ENCODE measurements at regions not wholly inside any gene's neighbourhood (a gene's known extent, or its start where the extent isn't known, plus 50 kb on each side); places are given as distances from the start of the nearest gene placed in this dataset.

- TF ChIP-seq CTCF (IDR thresholded peaks at IDR 0.05; ENCODE audit: unreplicated experiment) = no peak
- H3K36me3 Mint-ChIP-seq (ENCODE audit: low read depth, unreplicated experiment) = no peaks in the 10 kb centered on the region
- H3K4me3 Mint-ChIP-seq (ENCODE audit: unreplicated experiment) = no peak overlapping the region
- H3K27me3 Mint-ChIP-seq (ENCODE audit: unreplicated experiment) = no peaks in the 10 kb centered on the region
- H3K27ac Mint-ChIP-seq (ENCODE audit: unreplicated experiment) = no peak overlapping the region
- no peak for DNase-seq (ENCODE audit: low spot score)
- no peaks in the 10 kb centered on the region for H3K9me3 Mint-ChIP-seq (ENCODE audit: unreplicated experiment)
- H3K4me1 Mint-ChIP-seq (ENCODE audit: unreplicated experiment) = no peaks in the 10 kb centered on the region
These were observed 254.3 kb downstream of the METTL4 start for GRCh38 chr18:2316751-2317696.

- no peak for DNase-seq (ENCODE audit: low spot score)
- no peaks in the 10 kb centered on the region for H3K36me3 Mint-ChIP-seq (ENCODE audit: low read depth, unreplicated experiment)
- H3K27ac Mint-ChIP-seq (ENCODE audit: unreplicated experiment) = no peak overlapping the region
- no peak overlapping the region for H3K4me3 Mint-ChIP-seq (ENCODE audit: unreplicated experiment)
- no peak for TF ChIP-seq CTCF (IDR thresholded peaks at IDR 0.05; ENCODE audit: unreplicated experiment)
- H3K27me3 Mint-ChIP-seq (ENCODE audit: unreplicated experiment) = peaks cover 2% of the 10 kb centered on the region
- H3K9me3 Mint-ChIP-seq (ENCODE audit: unreplicated experiment) = no peaks in the 10 kb centered on the region
- no peaks in the 10 kb centered on the region for H3K4me1 Mint-ChIP-seq (ENCODE audit: unreplicated experiment)
These were observed 246.8 kb downstream of the METTL4 start for GRCh38 chr18:2324459-2324858.

- Mint-ChIP-seq H3K4me3 (ENCODE audit: unreplicated experiment) (no peak overlapping the region), H3K9me3 (ENCODE audit: unreplicated experiment) (no peaks in the 10 kb centered on the region), H3K27ac (ENCODE audit: unreplicated experiment) (no peak overlapping the region), H3K36me3 (ENCODE audit: low read depth, unreplicated experiment) (no peaks in the 10 kb centered on the region), H3K27me3 (ENCODE audit: unreplicated experiment) (peaks cover 2% of the 10 kb centered on the region), H3K4me1 (ENCODE audit: unreplicated experiment) (no peaks in the 10 kb centered on the region)
- DNase-seq (ENCODE audit: low spot score) = no peak
- TF ChIP-seq CTCF (IDR thresholded peaks at IDR 0.05; ENCODE audit: unreplicated experiment) = no peak
These were observed 245.9 kb downstream of the METTL4 start for GRCh38 chr18:2325308-2325849.

GRCh38 chr18:2325933-2326332 is 245.4 kb downstream of the METTL4 start:
- TF ChIP-seq CTCF (IDR thresholded peaks at IDR 0.05; ENCODE audit: unreplicated experiment) = no peak
- peaks cover 2% of the 10 kb centered on the region for H3K27me3 Mint-ChIP-seq (ENCODE audit: unreplicated experiment)
- no peak for DNase-seq (ENCODE audit: low spot score)
- no peaks in the 10 kb centered on the region for H3K9me3 Mint-ChIP-seq (ENCODE audit: unreplicated experiment)
- H3K4me3 Mint-ChIP-seq (ENCODE audit: unreplicated experiment) = no peak overlapping the region
- no peaks in the 10 kb centered on the region for H3K4me1 Mint-ChIP-seq (ENCODE audit: unreplicated experiment)
- H3K36me3 Mint-ChIP-seq (ENCODE audit: low read depth, unreplicated experiment) = no peaks in the 10 kb centered on the region
- no peak overlapping the region for H3K27ac Mint-ChIP-seq (ENCODE audit: unreplicated experiment)

GRCh38 chr18:2326999-2327398 is 244.3 kb downstream of the METTL4 start:
- Mint-ChIP-seq H3K9me3 (ENCODE audit: unreplicated experiment) (no peaks in the 10 kb centered on the region), H3K27ac (ENCODE audit: unreplicated experiment) (no peak overlapping the region), H3K27me3 (ENCODE audit: unreplicated experiment) (peaks cover 2% of the 10 kb centered on the region), H3K36me3 (ENCODE audit: low read depth, unreplicated experiment) (no peaks in the 10 kb centered on the region), H3K4me1 (ENCODE audit: unreplicated experiment) (no peaks in the 10 kb centered on the region), H3K4me3 (ENCODE audit: unreplicated experiment) (no peak overlapping the region)
- DNase-seq (ENCODE audit: low spot score) = no peak
- no peak for TF ChIP-seq CTCF (IDR thresholded peaks at IDR 0.05; ENCODE audit: unreplicated experiment)
